ENCODE measurements at regions not wholly inside any gene's neighbourhood (a gene's known extent, or its start where the extent isn't known, plus 50 kb on each side); places are given as distances from the start of the nearest gene placed in this dataset.

DNA sequence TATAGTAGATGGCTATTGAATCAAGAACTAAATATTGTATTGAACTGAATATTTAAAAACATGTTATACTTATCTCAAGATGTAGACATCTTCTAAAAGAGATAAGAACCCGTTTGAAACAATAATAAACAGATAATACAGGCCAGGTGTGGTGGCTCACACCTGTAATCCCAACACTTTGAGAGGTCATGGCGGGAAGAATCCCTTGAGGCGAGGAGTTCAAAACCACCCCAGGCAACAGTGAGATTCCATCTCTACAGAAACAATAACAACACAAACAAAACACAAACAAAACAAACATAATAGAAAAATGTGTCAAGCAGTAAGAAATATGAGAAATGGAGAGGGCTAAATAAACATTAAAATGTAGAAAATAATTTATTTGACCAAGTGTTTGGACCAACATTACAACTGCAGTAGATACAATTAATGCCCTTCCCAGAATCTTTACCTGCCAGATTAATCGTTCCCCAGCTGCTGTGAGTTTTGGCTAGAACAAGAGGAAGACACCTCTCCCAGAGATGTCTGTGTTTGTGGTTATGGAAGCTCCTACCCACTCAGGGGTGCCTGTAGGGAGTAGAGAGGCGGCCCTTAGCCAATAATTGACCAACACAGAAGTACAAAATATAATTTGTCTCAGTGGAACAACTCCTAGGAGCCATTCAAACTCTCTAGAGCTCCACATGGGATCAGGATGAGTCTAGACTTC lies 111.9 kb upstream of the AGTR1 start:
- TF ChIP-seq, protein P1, sequence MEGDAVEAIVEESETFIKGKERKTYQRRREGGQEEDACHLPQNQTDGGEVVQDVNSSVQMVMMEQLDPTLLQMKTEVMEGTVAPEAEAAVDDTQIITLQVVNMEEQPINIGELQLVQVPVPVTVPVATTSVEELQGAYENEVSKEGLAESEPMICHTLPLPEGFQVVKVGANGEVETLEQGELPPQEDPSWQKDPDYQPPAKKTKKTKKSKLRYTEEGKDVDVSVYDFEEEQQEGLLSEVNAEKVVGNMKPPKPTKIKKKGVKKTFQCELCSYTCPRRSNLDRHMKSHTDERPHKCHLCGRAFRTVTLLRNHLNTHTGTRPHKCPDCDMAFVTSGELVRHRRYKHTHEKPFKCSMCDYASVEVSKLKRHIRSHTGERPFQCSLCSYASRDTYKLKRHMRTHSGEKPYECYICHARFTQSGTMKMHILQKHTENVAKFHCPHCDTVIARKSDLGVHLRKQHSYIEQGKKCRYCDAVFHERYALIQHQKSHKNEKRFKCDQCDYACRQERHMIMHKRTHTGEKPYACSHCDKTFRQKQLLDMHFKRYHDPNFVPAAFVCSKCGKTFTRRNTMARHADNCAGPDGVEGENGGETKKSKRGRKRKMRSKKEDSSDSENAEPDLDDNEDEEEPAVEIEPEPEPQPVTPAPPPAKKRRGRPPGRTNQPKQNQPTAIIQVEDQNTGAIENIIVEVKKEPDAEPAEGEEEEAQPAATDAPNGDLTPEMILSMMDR (IDR thresholded peaks at IDR 0.05): no peak
- TF ChIP-seq, protein P2, sequence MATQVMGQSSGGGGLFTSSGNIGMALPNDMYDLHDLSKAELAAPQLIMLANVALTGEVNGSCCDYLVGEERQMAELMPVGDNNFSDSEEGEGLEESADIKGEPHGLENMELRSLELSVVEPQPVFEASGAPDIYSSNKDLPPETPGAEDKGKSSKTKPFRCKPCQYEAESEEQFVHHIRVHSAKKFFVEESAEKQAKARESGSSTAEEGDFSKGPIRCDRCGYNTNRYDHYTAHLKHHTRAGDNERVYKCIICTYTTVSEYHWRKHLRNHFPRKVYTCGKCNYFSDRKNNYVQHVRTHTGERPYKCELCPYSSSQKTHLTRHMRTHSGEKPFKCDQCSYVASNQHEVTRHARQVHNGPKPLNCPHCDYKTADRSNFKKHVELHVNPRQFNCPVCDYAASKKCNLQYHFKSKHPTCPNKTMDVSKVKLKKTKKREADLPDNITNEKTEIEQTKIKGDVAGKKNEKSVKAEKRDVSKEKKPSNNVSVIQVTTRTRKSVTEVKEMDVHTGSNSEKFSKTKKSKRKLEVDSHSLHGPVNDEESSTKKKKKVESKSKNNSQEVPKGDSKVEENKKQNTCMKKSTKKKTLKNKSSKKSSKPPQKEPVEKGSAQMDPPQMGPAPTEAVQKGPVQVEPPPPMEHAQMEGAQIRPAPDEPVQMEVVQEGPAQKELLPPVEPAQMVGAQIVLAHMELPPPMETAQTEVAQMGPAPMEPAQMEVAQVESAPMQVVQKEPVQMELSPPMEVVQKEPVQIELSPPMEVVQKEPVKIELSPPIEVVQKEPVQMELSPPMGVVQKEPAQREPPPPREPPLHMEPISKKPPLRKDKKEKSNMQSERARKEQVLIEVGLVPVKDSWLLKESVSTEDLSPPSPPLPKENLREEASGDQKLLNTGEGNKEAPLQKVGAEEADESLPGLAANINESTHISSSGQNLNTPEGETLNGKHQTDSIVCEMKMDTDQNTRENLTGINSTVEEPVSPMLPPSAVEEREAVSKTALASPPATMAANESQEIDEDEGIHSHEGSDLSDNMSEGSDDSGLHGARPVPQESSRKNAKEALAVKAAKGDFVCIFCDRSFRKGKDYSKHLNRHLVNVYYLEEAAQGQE (IDR thresholded peaks at IDR 0.05; ENCODE audit: insufficient read depth in 1 of 2, low read depth in 2 of 2, low read length in 1 of 2): no peak
- no peak for TF ChIP-seq POLR2AphosphoS5 (IDR thresholded peaks at IDR 0.05; ENCODE audit: low read depth, low read length)
- no peak for TF ChIP-seq SIN3A (IDR thresholded peaks at IDR 0.05; ENCODE audit: borderline replicate concordance, insufficient read depth, low read depth, low read length)
- no peak for TF ChIP-seq TCF7L2 (IDR thresholded peaks at IDR 0.05; ENCODE audit: low read depth, low read length)

All from Panc1 (cell line).